Epithelial cell of proximal tubule (primary cell): ENCODE measurements at regions not wholly inside any gene's neighbourhood (a gene's known extent, or its start where the extent isn't known, plus 50 kb on each side); places are given as distances from the start of the nearest gene placed in this dataset.

ENCODE experiments used
- DNase-seq: peaks from one replicate; pipeline ENCODE4 v3.0.0-alpha.2; 2011; ENCODE audit warnings: low read depth
- H3K4me3 ChIP-seq: 2 replicates; pipeline ENCODE4 v1.5.1; 2011; ENCODE audit warnings: low read depth, mild to moderate bottlenecking, low read length
- CTCF ChIP-seq: conservative IDR thresholded peaks from 2 replicates; pipeline ENCODE4 v1.5.1; 2012; ENCODE audit warnings: low read depth, mild to moderate bottlenecking, low read length

- no peak for TF ChIP-seq CTCF
- no peak for DNase-seq
- H3K4me3 ChIP-seq: no peak overlapping the region
Measured at GRCh38 chr5:11963227-11963626, 59.0 kb upstream of the CTNND2 start.

GRCh38 chr5:11962122-11962521, 57.9 kb upstream of the CTNND2 start:
- H3K4me3 ChIP-seq: no peak overlapping the region
- DNase-seq: no peak
- no peak for TF ChIP-seq CTCF

GRCh38 chr5:11958321-11958720, 54.1 kb upstream of the CTNND2 start:
- H3K4me3 ChIP-seq: no peak overlapping the region
- DNase-seq: no peak
- TF ChIP-seq CTCF: no peak

GRCh38 chr5:11955331-11955730, 51.1 kb upstream of the CTNND2 start:
- H3K4me3 ChIP-seq: no peak overlapping the region
- no peak for TF ChIP-seq CTCF
- no peak for DNase-seq
